ENCODE measurements at regions not wholly inside any gene's neighbourhood (a gene's known extent, or its start where the extent isn't known, plus 50 kb on each side); places are given as distances from the start of the nearest gene placed in this dataset.

GRCh38 chr2:57614988-57615387 is 431.6 kb upstream of the VRK2 start:
- ATAC-seq (ENCODE audit: low read depth) (no peak), DNase-seq (ENCODE audit: low spot score in 2 of 2) (no peak)
- no peak overlapping the region for H3K4me3 Mint-ChIP-seq
- H3K4me1 Mint-ChIP-seq: peaks cover 5% of the 10 kb centered on the region
- H3K9me3 Mint-ChIP-seq: peaks cover under 1% of the 10 kb centered on the region
- no peaks in the 10 kb centered on the region for H3K27me3 Mint-ChIP-seq
- H3K36me3 Mint-ChIP-seq: peaks cover under 1% of the 10 kb centered on the region
- H3K27ac Mint-ChIP-seq: no peak overlapping the region

GRCh38 chr2:57615855-57616556 is 430.6 kb upstream of the VRK2 start:
- H3K36me3 Mint-ChIP-seq: no peaks in the 10 kb centered on the region
- DNase-seq (ENCODE audit: low spot score in 2 of 2): no peak
- H3K4me3 Mint-ChIP-seq: no peak overlapping the region
- H3K9me3 Mint-ChIP-seq: no peaks in the 10 kb centered on the region
- peaks cover 5% of the 10 kb centered on the region for H3K4me1 Mint-ChIP-seq
- no peak overlapping the region for H3K27ac Mint-ChIP-seq
- H3K27me3 Mint-ChIP-seq: no peaks in the 10 kb centered on the region
- no peak for ATAC-seq (ENCODE audit: low read depth)

GRCh38 chr2:57617318-57617717 is 429.3 kb upstream of the VRK2 start:
- no peak overlapping the region for H3K4me3 Mint-ChIP-seq
- DNase-seq (ENCODE audit: low spot score in 2 of 2): no peak
- H3K9me3 Mint-ChIP-seq: no peaks in the 10 kb centered on the region
- ATAC-seq (ENCODE audit: low read depth): no peak
- H3K36me3 Mint-ChIP-seq: no peaks in the 10 kb centered on the region
- H3K4me1 Mint-ChIP-seq: peaks cover 5% of the 10 kb centered on the region
- no peaks in the 10 kb centered on the region for H3K27me3 Mint-ChIP-seq
- H3K27ac Mint-ChIP-seq: no peak overlapping the region

- ATAC-seq (ENCODE audit: low read depth): no peak
- no peak for DNase-seq (ENCODE audit: low spot score in 2 of 2)
- H3K4me1 Mint-ChIP-seq: peaks cover 5% of the 10 kb centered on the region
- no peak overlapping the region for H3K27ac Mint-ChIP-seq
- no peak overlapping the region for H3K4me3 Mint-ChIP-seq
- H3K9me3 Mint-ChIP-seq: no peaks in the 10 kb centered on the region
- no peaks in the 10 kb centered on the region for H3K36me3 Mint-ChIP-seq
- no peaks in the 10 kb centered on the region for H3K27me3 Mint-ChIP-seq
Measured at GRCh38 chr2:57621122-57621663, 425.4 kb upstream of the VRK2 start.

- no peak for ATAC-seq (ENCODE audit: low read depth)
- H3K27ac Mint-ChIP-seq: no peak overlapping the region
- H3K27me3 Mint-ChIP-seq: no peaks in the 10 kb centered on the region
- H3K36me3 Mint-ChIP-seq: no peaks in the 10 kb centered on the region
- no peak overlapping the region for H3K4me3 Mint-ChIP-seq
- peaks cover 5% of the 10 kb centered on the region for H3K4me1 Mint-ChIP-seq
- no peaks in the 10 kb centered on the region for H3K9me3 Mint-ChIP-seq
- no peak for DNase-seq (ENCODE audit: low spot score in 2 of 2)
Measured at GRCh38 chr2:57622009-57622408, 424.6 kb upstream of the VRK2 start.

- ATAC-seq (ENCODE audit: low read depth): no peak
Measured at GRCh38 chr2:57656198-57656597, 390.4 kb upstream of the VRK2 start.

GRCh38 chr2:57669570-57669969 is 377.0 kb upstream of the VRK2 start:
- no peak for DNase-seq (ENCODE audit: low spot score in 2 of 2)
- no peaks in the 10 kb centered on the region for H3K27me3 Mint-ChIP-seq

More at GRCh38 chr2:57656198-57656597, 390.4 kb upstream of the VRK2 start:
- no peaks in the 10 kb centered on the region for H3K4me1 Mint-ChIP-seq
- H3K36me3 Mint-ChIP-seq: peaks cover 8% of the 10 kb centered on the region
- H3K4me3 Mint-ChIP-seq: no peak overlapping the region
- H3K27ac Mint-ChIP-seq: no peak overlapping the region
- H3K27me3 Mint-ChIP-seq: no peaks in the 10 kb centered on the region
- DNase-seq (ENCODE audit: low spot score in 2 of 2): no peak
- H3K9me3 Mint-ChIP-seq: peaks cover 11% of the 10 kb centered on the region

GRCh38 chr2:57674025-57674424 is 372.6 kb upstream of the VRK2 start:
- no peaks in the 10 kb centered on the region for H3K36me3 Mint-ChIP-seq
- no peak overlapping the region for H3K27ac Mint-ChIP-seq
- no peak overlapping the region for H3K4me3 Mint-ChIP-seq
- H3K27me3 Mint-ChIP-seq: no peaks in the 10 kb centered on the region
- DNase-seq (ENCODE audit: low spot score in 2 of 2) (no peak), ATAC-seq (ENCODE audit: low read depth) (no peak)
- no peaks in the 10 kb centered on the region for H3K9me3 Mint-ChIP-seq
- no peaks in the 10 kb centered on the region for H3K4me1 Mint-ChIP-seq

More at GRCh38 chr2:57669570-57669969, 377.0 kb upstream of the VRK2 start:
- H3K9me3 Mint-ChIP-seq: no peaks in the 10 kb centered on the region
- no peaks in the 10 kb centered on the region for H3K4me1 Mint-ChIP-seq
- H3K27ac Mint-ChIP-seq: no peak overlapping the region
- no peak for ATAC-seq (ENCODE audit: low read depth)
- H3K4me3 Mint-ChIP-seq: no peak overlapping the region
- peaks cover 4% of the 10 kb centered on the region for H3K36me3 Mint-ChIP-seq

- Mint-ChIP-seq H3K4me1 (no peaks in the 10 kb centered on the region), H3K4me3 (no peak overlapping the region), H3K9me3 (no peaks in the 10 kb centered on the region), H3K36me3 (no peaks in the 10 kb centered on the region), H3K27ac (no peak overlapping the region), H3K27me3 (no peaks in the 10 kb centered on the region)
- ATAC-seq (ENCODE audit: low read depth) (no peak), DNase-seq (ENCODE audit: low spot score in 2 of 2) (no peak)
Measured at GRCh38 chr2:57674743-57675142, 371.9 kb upstream of the VRK2 start.

GRCh38 chr2:57677296-57677695 is 369.3 kb upstream of the VRK2 start:
- no peaks in the 10 kb centered on the region for H3K36me3 Mint-ChIP-seq
- no peak for ATAC-seq (ENCODE audit: low read depth)
- DNase-seq (ENCODE audit: low spot score in 2 of 2): no peak
- no peaks in the 10 kb centered on the region for H3K27me3 Mint-ChIP-seq
- H3K4me3 Mint-ChIP-seq: no peak overlapping the region
- H3K27ac Mint-ChIP-seq: no peak overlapping the region
- H3K4me1 Mint-ChIP-seq: no peaks in the 10 kb centered on the region
- H3K9me3 Mint-ChIP-seq: no peaks in the 10 kb centered on the region

- ATAC-seq (ENCODE audit: low read depth) (no peak), DNase-seq (ENCODE audit: low spot score in 2 of 2) (no peak)
- Mint-ChIP-seq H3K4me1 (no peaks in the 10 kb centered on the region), H3K27ac (no peak overlapping the region), H3K27me3 (no peaks in the 10 kb centered on the region), H3K9me3 (peaks cover 1% of the 10 kb centered on the region), H3K36me3 (peaks cover 3% of the 10 kb centered on the region), H3K4me3 (no peak overlapping the region)
Measured at GRCh38 chr2:57681650-57682049, 365.0 kb upstream of the VRK2 start.

GRCh38 chr2:57685032-57685431 is 361.6 kb upstream of the VRK2 start:
- Mint-ChIP-seq H3K27ac (no peak overlapping the region), H3K36me3 (peaks cover 11% of the 10 kb centered on the region), H3K4me3 (no peak overlapping the region), H3K9me3 (peaks cover 15% of the 10 kb centered on the region), H3K27me3 (no peaks in the 10 kb centered on the region), H3K4me1 (no peaks in the 10 kb centered on the region)
- ATAC-seq (ENCODE audit: low read depth) (no peak), DNase-seq (ENCODE audit: low spot score in 2 of 2) (no peak)

- ATAC-seq (ENCODE audit: low read depth) (no peak), DNase-seq (ENCODE audit: low spot score in 2 of 2) (no peak)
- Mint-ChIP-seq H3K27me3 (no peaks in the 10 kb centered on the region), H3K4me1 (no peaks in the 10 kb centered on the region), H3K9me3 (peaks cover 24% of the 10 kb centered on the region), H3K27ac (no peak overlapping the region), H3K4me3 (no peak overlapping the region), H3K36me3 (peaks cover 7% of the 10 kb centered on the region)
Measured at GRCh38 chr2:57692395-57692794, 354.2 kb upstream of the VRK2 start.

- ATAC-seq (ENCODE audit: low read depth): no peak
- no peaks in the 10 kb centered on the region for H3K4me1 Mint-ChIP-seq
- H3K4me3 Mint-ChIP-seq: no peak overlapping the region
- peaks cover 6% of the 10 kb centered on the region for H3K36me3 Mint-ChIP-seq
- no peak overlapping the region for H3K27ac Mint-ChIP-seq
- H3K27me3 Mint-ChIP-seq: no peaks in the 10 kb centered on the region
- no peak for DNase-seq (ENCODE audit: low spot score in 2 of 2)
- H3K9me3 Mint-ChIP-seq: peaks cover 23% of the 10 kb centered on the region
Measured at GRCh38 chr2:57693177-57693576, 353.4 kb upstream of the VRK2 start.

GRCh38 chr2:57693965-57694364 is 352.6 kb upstream of the VRK2 start:
- peaks cover 4% of the 10 kb centered on the region for H3K36me3 Mint-ChIP-seq

More at GRCh38 chr2:57693965-57694364, 352.6 kb upstream of the VRK2 start:
- H3K9me3 Mint-ChIP-seq: peaks cover 18% of the 10 kb centered on the region
- H3K27me3 Mint-ChIP-seq: no peaks in the 10 kb centered on the region
- H3K4me3 Mint-ChIP-seq: no peak overlapping the region
- H3K4me1 Mint-ChIP-seq: peaks cover 2% of the 10 kb centered on the region
- H3K27ac Mint-ChIP-seq: no peak overlapping the region
- ATAC-seq (ENCODE audit: low read depth) (no peak), DNase-seq (ENCODE audit: low spot score in 2 of 2) (no peak)

Measured in memory B cell (primary cell).